HL-60 (cell line): ENCODE measurements at regions not wholly inside any gene's neighbourhood (a gene's known extent, or its start where the extent isn't known, plus 50 kb on each side); places are given as distances from the start of the nearest gene placed in this dataset.

Experiments used
- CTCF ChIP-seq: IDR thresholded peaks from one replicate; pipeline ENCODE4 v1.5.1; 2011; ENCODE audit warnings: low read length, control low read depth, inconsistent platforms; ENCODE audit not compliant: insufficient read depth
- POLR2AphosphoS5 ChIP-seq: IDR thresholded peaks from 2 replicates; pipeline ENCODE4 v1.6.1; 2012; ENCODE audit warnings: low read depth
- REST ChIP-seq: IDR thresholded peaks from 2 replicates; pipeline ENCODE4 v1.6.1; 2012; ENCODE audit warnings: low read depth; ENCODE audit not compliant: insufficient replicate concordance
- SPI1 ChIP-seq: IDR thresholded peaks from 2 replicates; pipeline ENCODE4 v1.6.1; 2012; ENCODE audit warnings: low read depth, mild to moderate bottlenecking, borderline replicate concordance

- TF ChIP-seq POLR2AphosphoS5 (no peak), CTCF (no peak), REST (no peak), SPI1 (no peak)
Measured at GRCh38 chr11:70868341-70868885, 384.0 kb downstream of the SHANK2 start.
